Heart left ventricle (tissue), 16 donors: ENCODE measurements at regions not wholly inside any gene's neighbourhood (a gene's known extent, or its start where the extent isn't known, plus 50 kb on each side); places are given as distances from the start of the nearest gene placed in this dataset.

ENCODE experiments used
- ATAC-seq, 4 donors: fragments of 200-7000 bp; cut with Tn5 transposase; one replicate each; pipeline ENCODE4 v1.9.1; 2020 to 2022; ENCODE audit warnings: moderate library complexity in 4 of 4, mild to moderate bottlenecking in 3 of 4, moderate number of reproducible peaks in 1 of 4
- DNase-seq, 5 donors: peaks; one replicate each; pipeline ENCODE4 v3.0.0-alpha.2; 2020
- H3K27ac ChIP-seq, 12 donors: fragments of 200-600 bp; sonication (generic) in 4 of 12; one replicate each; pipeline versions ENCODE4 v1.5.0 to v1.8.0; 2016 to 2022; ENCODE audit warnings: mild to moderate bottlenecking in 2 of 12
- H3K27me3 ChIP-seq, 9 donors: fragments of 200-600 bp; sonication (generic) in 2 of 9; one replicate each; pipeline versions ENCODE4 v1.5.1 to v1.8.0; 2016 to 2022; ENCODE audit warnings: mild to moderate bottlenecking in 3 of 9
- H3K36me3 ChIP-seq, 9 donors: fragments of 200-600 bp; sonication (generic) in 2 of 9; one replicate each; pipeline versions ENCODE4 v1.5.0 to v1.8.0; 2018 to 2022; ENCODE audit warnings: mild to moderate bottlenecking in 2 of 9
- H3K4me1 ChIP-seq, 12 donors: fragments of 200-600 bp; sonication (generic) in 4 of 12; one replicate each; pipeline versions ENCODE4 v1.5.0 to v1.8.0; 2016 to 2022; ENCODE audit warnings: mild to moderate bottlenecking in 3 of 12
- H3K4me3 ChIP-seq, 12 donors: fragments of 200-600 bp; sonication (generic) in 4 of 12; one replicate each; pipeline versions ENCODE4 v1.5.0 to v1.8.0; 2017 to 2022; ENCODE audit warnings: mild to moderate bottlenecking in 9 of 12, moderate library complexity in 4 of 12
- H3K9me3 ChIP-seq, 12 donors: fragments of 200-600 bp; sonication (generic) in 4 of 12; one replicate each; pipeline versions ENCODE4 v1.5.0 to v1.8.0; 2016 to 2022; ENCODE audit warnings: mild to moderate bottlenecking in 1 of 12
- CTCF ChIP-seq, 12 donors: fragments of 200-600 bp; sonication (generic) in 4 of 12; IDR thresholded peaks; one replicate each; pipeline versions ENCODE4 v1.5.0 to v1.8.0; 2018 to 2022; ENCODE audit warnings: antibody characterized with exemption in 12 of 12, mild to moderate bottlenecking in 5 of 12
- POLR2A ChIP-seq, 2 donors: fragments of 450-650 bp; IDR thresholded peaks; one replicate each; pipeline ENCODE4 v1.6.1; 2017; ENCODE audit warnings: antibody characterized with exemption in 2 of 2, mild to moderate bottlenecking in 2 of 2, moderate library complexity in 2 of 2
- WGBS, 4 donors: extraction: QIAGEN DNeasy Blood & Tissue Kit in 2 of 4; methylation state at CpG; one replicate each; pipeline versions ENCODE4 v1.1.5 to v1.1.7; 2013 to 2018; 5-methylcytosine and 5-hydroxymethylcytosine counted together
- intact Hi-C, 10 donors: fragments of 100-400 bp; cut with DNase I; formaldehyde crosslinking; loops; one replicate each; pipeline versions ENCODE4 v1.11.1 to v1.14.2; 2022
- donor health status: ischemic (EF 13 %, LVEDD 7.1; RV severe dilation, severe dysfunction).
- donor health status: healthy with polysubstance abuse.
- donor health status: DM: no; HTN: yes; CAD: no.
- donor health status: DM: no; HTN: no; CAD: no.
- donor health status: ischemic (EF 25% LVEDD 6.9; RV normal size, moderate dysfunction).
- donor health status: ischemic (EF 25% LVEDD 5.7; RV mildly dilated, moderate dysfunction).
- donor health status: healthy.
- donor health status: DM: yes; HTN: yes; CAD: no.
- donor health status: ischemic (EF 35%, LVEDD 5.7; RV mildly dilated, moderate dysfunction).
- donor health status: nonischemic (EF 11% LVEDD 7.7; RV severe dilation, severe dysfunction).
- donor health status: DM: yes; HTN: yes; CAD: no.
- donor health status: PGD.
- donor health status: ischemic (EF 29% LVEDD 5.4; RV normal size, mild dysfunction).
- donor health status: nonischemic (EF 23%, LVEDD 6.1; RV moderate dilation, normal function).

GRCh38 chr15:31485911-31486461 lies 159.4 kb downstream of the KLF13 start:
- intact Hi-C loops, result loop anchor here in 9 of 10 donors (5.0 to 10.0 kb wide), 15 partner anchors 44 to 821 kb away; partner anchors contain the start of genes KLF13 (in 4 of the 9) and OTUD7A (in 1 of the 9)
- TF ChIP-seq POLR2A (IDR thresholded peaks at IDR 0.05) (no peak), CTCF (IDR thresholded peaks at IDR 0.05) (no peak)
- Histone ChIP-seq H3K9me3 (peaks cover 0 to 2% (median 0%) of the 10 kb centered on the region in 12 donors), H3K4me1 (peaks cover 0 to 32% (median 17%) of the 10 kb centered on the region in 12 donors), H3K4me3 (no peak overlapping the region), H3K36me3 (no peaks in the 10 kb centered on the region), H3K27ac (peak overlapping the region in 1 of 12 donors; percentile 44), H3K27me3 (peaks cover 0 to 33% (median 11%) of the 10 kb centered on the region in 9 donors)
- DNase-seq (no peak), ATAC-seq (peak in 1 of 4 donors; percentile 2)
- WGBS, 4 donors, result 71 to 89% (median 81%) methylated on average over 7 to 14 of the region's 14 CpGs

- peaks cover 0 to 28% (median 11%) of the 10 kb centered on the region in 9 donors for H3K27me3 ChIP-seq
- ATAC-seq, result no peak
- no peak for DNase-seq
- peaks cover 0 to 8% (median under 1%) of the 10 kb centered on the region in 12 donors for H3K9me3 ChIP-seq
- peak overlapping the region in 1 of 12 donors; percentile 44 for H3K27ac ChIP-seq
- intact Hi-C loops, result loop anchor here in 9 of 10 donors (5.0 to 10.0 kb wide), 15 partner anchors 44 to 822 kb away; partner anchors contain the start of genes KLF13 (in 4 of the 9) and OTUD7A (in 1 of the 9)
- H3K36me3 ChIP-seq, result no peaks in the 10 kb centered on the region
- WGBS, 4 donors, result 75 to 86% (median 78%) methylated on average over 10 to 11 of the region's 11 CpGs
- no peak overlapping the region for H3K4me3 ChIP-seq
- TF ChIP-seq CTCF (IDR thresholded peaks at IDR 0.05) (no peak), POLR2A (IDR thresholded peaks at IDR 0.05) (no peak)
- H3K4me1 ChIP-seq, result peaks cover 0 to 32% (median 17%) of the 10 kb centered on the region in 12 donors
Measured at GRCh38 chr15:31486506-31486905, 159.9 kb downstream of the KLF13 start.

- H3K4me3 ChIP-seq, result no peak overlapping the region
- H3K4me1 ChIP-seq, result peaks cover 0 to 32% (median 17%) of the 10 kb centered on the region in 12 donors
- intact Hi-C loops, result loop anchor here in 9 of 10 donors (5.0 to 10.0 kb wide), 15 partner anchors 45 to 822 kb away; partner anchors contain the start of genes KLF13 (in 4 of the 9) and OTUD7A (in 1 of the 9)
- ATAC-seq (peak in 1 of 4 donors; percentile 28), DNase-seq (no peak)
- H3K36me3 ChIP-seq, result no peaks in the 10 kb centered on the region
- 89 to 92% (median 91%) methylated on average over 19 of the region's 19 CpGs for WGBS, 4 donors
- peaks cover 0 to 24% (median 9%) of the 10 kb centered on the region in 9 donors for H3K27me3 ChIP-seq
- no peak overlapping the region for H3K27ac ChIP-seq
- TF ChIP-seq CTCF (IDR thresholded peaks at IDR 0.05) (no peak), POLR2A (IDR thresholded peaks at IDR 0.05) (no peak)
- peaks cover 0 to 14% (median 3%) of the 10 kb centered on the region in 12 donors for H3K9me3 ChIP-seq
Measured at GRCh38 chr15:31486906-31487695, 160.5 kb downstream of the KLF13 start.
